ENCODE measurements at regions not wholly inside any gene's neighbourhood (a gene's known extent, or its start where the extent isn't known, plus 50 kb on each side); places are given as distances from the start of the nearest gene placed in this dataset.
A peak's percentile ranks its signal among the peaks of the same experiment; 100 is the strongest.

- TF ChIP-seq CTCF (IDR thresholded peaks at IDR 0.05; ENCODE audit: low read depth, low read length) = no peak
- no peak overlapping the region for H3K4me3 ChIP-seq (ENCODE audit: low read depth, low read length)
- in situ Hi-C loops (cut with HindIII; ENCODE audit: low sequenced_read_pairs) = no loop called here
- peak; percentile 36 for DNase-seq (ENCODE audit: low read depth, low spot score)
These were observed 459.1 kb upstream of the MDFIC2 start for GRCh38 chr3:70771426-70772147.

GRCh38 chr3:70770650-70771049 lies 458.2 kb upstream of the MDFIC2 start:
- no peak for DNase-seq (ENCODE audit: low read depth, low spot score)
- in situ Hi-C loops (cut with HindIII; ENCODE audit: low sequenced_read_pairs) = no loop called here
- no peak for TF ChIP-seq CTCF (IDR thresholded peaks at IDR 0.05; ENCODE audit: low read depth, low read length)
- no peak overlapping the region for H3K4me3 ChIP-seq (ENCODE audit: low read depth, low read length)

- TF ChIP-seq CTCF (IDR thresholded peaks at IDR 0.05; ENCODE audit: low read depth, low read length) = no peak
- no peak overlapping the region for H3K4me3 ChIP-seq (ENCODE audit: low read depth, low read length)
- DNase-seq (ENCODE audit: low read depth, low spot score) = no peak
- in situ Hi-C loops (cut with HindIII; ENCODE audit: low sequenced_read_pairs) = no loop called here
These were observed 453.9 kb upstream of the MDFIC2 start for GRCh38 chr3:70766301-70766700.

- in situ Hi-C loops (cut with HindIII; ENCODE audit: low sequenced_read_pairs) = no loop called here
- no peak for DNase-seq (ENCODE audit: low read depth, low spot score)
- no peak for TF ChIP-seq CTCF (IDR thresholded peaks at IDR 0.05; ENCODE audit: low read depth, low read length)
- no peak overlapping the region for H3K4me3 ChIP-seq (ENCODE audit: low read depth, low read length)
These were observed 451.5 kb upstream of the MDFIC2 start for GRCh38 chr3:70763894-70764293.

- in situ Hi-C loops (cut with HindIII; ENCODE audit: low sequenced_read_pairs) = no loop called here
These were observed 445.2 kb upstream of the MDFIC2 start for GRCh38 chr3:70757658-70758057.

GRCh38 chr3:70755526-70755925 lies 443.1 kb upstream of the MDFIC2 start:
- no peak for DNase-seq (ENCODE audit: low read depth, low spot score)
- in situ Hi-C loops (cut with HindIII; ENCODE audit: low sequenced_read_pairs) = no loop called here
- H3K4me3 ChIP-seq (ENCODE audit: low read depth, low read length) = no peak overlapping the region
- no peak for TF ChIP-seq CTCF (IDR thresholded peaks at IDR 0.05; ENCODE audit: low read depth, low read length)

More at GRCh38 chr3:70757658-70758057, 445.2 kb upstream of the MDFIC2 start:
- TF ChIP-seq CTCF (IDR thresholded peaks at IDR 0.05; ENCODE audit: low read depth, low read length) = no peak
- no peak overlapping the region for H3K4me3 ChIP-seq (ENCODE audit: low read depth, low read length)
- DNase-seq (ENCODE audit: low read depth, low spot score) = no peak

All from astrocyte of the spinal cord (primary cell).